WTC11 (cell line): ENCODE measurements at regions not wholly inside any gene's neighbourhood (a gene's known extent, or its start where the extent isn't known, plus 50 kb on each side); places are given as distances from the start of the nearest gene placed in this dataset.

Experiments used
- ATAC-seq: fragments of 200-7000 bp; cut with Tn5 transposase; 2 replicates; pipeline ENCODE4 v1.10.0; 2021; ENCODE audit warnings: mild to moderate bottlenecking, moderate library complexity
- CTCF ChIA-PET: fragments of 300-600 bp; sonication (Branson Sonifier 250); formaldehyde crosslinking; loops from one replicate; lab custom pipeline; 2021; ENCODE audit warnings: antibody characterized with exemption; lab: Charles Lee
- POLR2A ChIA-PET: fragments of 350-600 bp; sonication (Branson Sonifier 250); formaldehyde crosslinking; loops from one replicate; lab custom pipeline; 2021; ENCODE audit warnings: antibody characterized with exemption; lab: Charles Lee
- DNase-seq: peaks from one replicate; pipeline ENCODE4 v3.0.0; 2021; ENCODE audit warnings: low spot score
- H3K27ac Mint-ChIP-seq: 2 replicates; pipeline ENCODE4 v1.8.0; 2021; ENCODE audit warnings: mixed read lengths
- H3K27me3 Mint-ChIP-seq: 2 replicates; pipeline ENCODE4 v1.8.0; 2021; ENCODE audit warnings: low read depth, mild to moderate bottlenecking, moderate library complexity, mixed read lengths
- H3K36me3 Mint-ChIP-seq: 2 replicates; pipeline ENCODE4 v1.8.0; 2021; ENCODE audit warnings: mixed read lengths
- H3K4me1 Mint-ChIP-seq: 2 replicates; pipeline ENCODE4 v1.8.0; 2022; ENCODE audit warnings: mixed read lengths
- H3K4me3 Mint-ChIP-seq: 2 replicates; pipeline ENCODE4 v1.8.0; 2021; ENCODE audit warnings: mild to moderate bottlenecking, moderate library complexity, mixed read lengths
- H3K9me3 Mint-ChIP-seq: 2 replicates; pipeline ENCODE4 v1.8.0; 2021; ENCODE audit warnings: mixed read lengths
- CREM ChIP-seq: sonication (generic); formaldehyde crosslinking; IDR thresholded peaks from 2 replicates; pipeline ENCODE4 v1.8.1; 2022; ENCODE audit warnings: mild to moderate bottlenecking, missing genetic modification reagents, moderate library complexity
- ESRRA ChIP-seq: sonication (generic); formaldehyde crosslinking; IDR thresholded peaks from 2 replicates; pipeline ENCODE4 v1.8.1; 2022; ENCODE audit warnings: mild to moderate bottlenecking, missing genetic modification reagents, borderline replicate concordance
- ETV6 ChIP-seq: sonication (generic); formaldehyde crosslinking; IDR thresholded peaks from 2 replicates; pipeline ENCODE4 v1.8.1; 2022; ENCODE audit warnings: mild to moderate bottlenecking, missing genetic modification reagents
- FOXJ3 ChIP-seq: sonication (generic); formaldehyde crosslinking; IDR thresholded peaks from 2 replicates; pipeline ENCODE4 v1.9.0; 2021; ENCODE audit warnings: missing genetic modification reagents, mild to moderate bottlenecking, borderline replicate concordance
- MLX ChIP-seq: sonication (generic); formaldehyde crosslinking; IDR thresholded peaks from 2 replicates; pipeline ENCODE4 v1.8.1; 2023; ENCODE audit warnings: mild to moderate bottlenecking, missing genetic modification reagents, moderate library complexity
- NFYB ChIP-seq: sonication (generic); formaldehyde crosslinking; conservative IDR thresholded peaks from 2 replicates; pipeline ENCODE4 v1.8.0; 2022; ENCODE audit warnings: low read depth, missing genetic modification reagents
- NR1H2 ChIP-seq: sonication (generic); formaldehyde crosslinking; IDR thresholded peaks from 2 replicates; pipeline ENCODE4 v1.9.0; 2021; ENCODE audit warnings: mild to moderate bottlenecking, moderate library complexity, missing genetic modification reagents
- NR2C2 ChIP-seq: sonication (generic); formaldehyde crosslinking; IDR thresholded peaks from 2 replicates; pipeline ENCODE4 v1.8.0; 2022; ENCODE audit warnings: mild to moderate bottlenecking, missing genetic modification reagents
- NR3C1 ChIP-seq: sonication (generic); formaldehyde crosslinking; conservative IDR thresholded peaks from 2 replicates; pipeline ENCODE4 v1.8.1; 2023; ENCODE audit warnings: low read depth, mild to moderate bottlenecking, missing genetic modification reagents
- PRRX2 ChIP-seq: fragments of 250-450 bp; sonication (Bioruptor Pico); IDR thresholded peaks from 2 replicates; pipeline ENCODE4 v1.8.0; 2021; ENCODE audit warnings: mild to moderate bottlenecking
- RORB ChIP-seq: fragments of 250-450 bp; sonication (Bioruptor Pico); IDR thresholded peaks from 2 replicates; pipeline ENCODE4 v1.9.0; 2021; ENCODE audit warnings: mild to moderate bottlenecking
- TCF7 ChIP-seq: sonication (generic); formaldehyde crosslinking; IDR thresholded peaks from 2 replicates; pipeline ENCODE4 v1.8.0; 2022; ENCODE audit warnings: mild to moderate bottlenecking, low read depth, missing genetic modification reagents, moderate library complexity
- ZNF671 ChIP-seq: fragments of 250-450 bp; sonication (Bioruptor Pico); IDR thresholded peaks from 2 replicates; pipeline ENCODE4 v1.8.0; 2021; ENCODE audit warnings: mild to moderate bottlenecking
- ZSCAN18 ChIP-seq: fragments of 250-450 bp; sonication (Bioruptor Pico); IDR thresholded peaks from 2 replicates; pipeline ENCODE4 v2.1.2; 2022; ENCODE audit warnings: mild to moderate bottlenecking, moderate library complexity
- TF ChIP-seq, protein P1 (sequence below): sonication (generic); formaldehyde crosslinking; conservative IDR thresholded peaks from 2 replicates; pipeline ENCODE4 v1.8.1; 2022; ENCODE audit warnings: mild to moderate bottlenecking, missing genetic modification reagents
- TF ChIP-seq, protein P2 (sequence below): fragments of 200-600 bp; IDR thresholded peaks from 2 replicates; pipeline ENCODE4 v1.8.0; 2022; ENCODE audit warnings: antibody characterized with exemption
- TF ChIP-seq, protein P3 (sequence below): sonication (generic); formaldehyde crosslinking; IDR thresholded peaks from 2 replicates; pipeline ENCODE4 v1.8.1; 2022; ENCODE audit warnings: low read depth, missing genetic modification reagents, borderline replicate concordance
- TF ChIP-seq, protein P4 (sequence below): fragments of 250-450 bp; sonication (Bioruptor Pico); IDR thresholded peaks from 2 replicates; pipeline ENCODE4 v1.9.0; 2021; ENCODE audit warnings: mild to moderate bottlenecking, borderline replicate concordance

DNA sequence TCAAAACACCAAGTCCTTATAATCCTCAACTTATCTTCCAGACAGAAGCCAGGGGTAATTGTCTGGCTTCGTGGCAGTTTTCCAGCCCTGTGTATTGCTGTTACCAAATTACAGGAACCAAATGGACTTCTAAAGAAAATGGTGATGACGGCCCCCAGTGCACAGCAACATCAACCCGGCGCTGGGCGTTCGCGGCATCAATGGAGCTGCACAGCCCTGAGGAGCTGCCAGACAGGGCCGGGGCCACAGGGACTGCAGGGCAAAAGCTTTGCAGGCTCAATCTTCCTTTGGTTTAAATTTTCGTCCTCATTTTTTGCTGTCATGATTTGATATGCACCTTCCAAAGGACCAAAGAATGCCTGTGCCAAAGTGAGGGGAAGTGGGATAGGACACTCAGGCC, 292.5 kb downstream of the BRD1 start:
- Mint-ChIP-seq H3K27me3 (no peaks in the 10 kb centered on the region), H3K36me3 (no peaks in the 10 kb centered on the region), H3K9me3 (0 out of 2 replicates have a peak, but pooled peaks cover 3% of the 10 kb centered on the region), H3K27ac (peak overlapping the region; percentile 94), H3K4me1 (peaks cover 56% of the 10 kb centered on the region), H3K4me3 (no peak overlapping the region)
- CTCF ChIA-PET = interaction anchor here (0.6 to 1.9 kb wide), 5 partner anchors 13 to 166 kb away, joined by 3 to 6 read pairs (median 3); no protein-coding TSS in a partner anchor
- POLR2A ChIA-PET = no interaction called here
- ATAC-seq (no peak), DNase-seq (peak; percentile 7)
- TF ChIP-seq ESRRA (CRISPR knock-in tag) (no peak), NFYB (CRISPR knock-in tag) (no peak), NR2C2 (CRISPR knock-in tag) (no peak), NR1H2 (no peak), CREM (CRISPR knock-in tag) (no peak)

GRCh38 chr22:49534386-49534785, 293.3 kb downstream of the BRD1 start:
- peak; percentile 11 for DNase-seq
- ChIA-PET POLR2A (no interaction called here), CTCF (interaction anchor here (1.2 to 1.9 kb wide), 3 partner anchors 11 to 100 kb away, joined by 3 to 6 read pairs (median 4); no protein-coding TSS in a partner anchor)
- H3K4me3 Mint-ChIP-seq = no peak overlapping the region
- H3K27me3 Mint-ChIP-seq = no peaks in the 10 kb centered on the region
- H3K27ac Mint-ChIP-seq = 0 out of 2 replicates have a peak overlapping the region, but pooled peaks have one; percentile 10
- TF ChIP-seq FOXJ3 (CRISPR knock-in tag) = no peak
- TF ChIP-seq ZSCAN18 (CRISPR knock-in tag) = no peak
- TF ChIP-seq, protein P1, sequence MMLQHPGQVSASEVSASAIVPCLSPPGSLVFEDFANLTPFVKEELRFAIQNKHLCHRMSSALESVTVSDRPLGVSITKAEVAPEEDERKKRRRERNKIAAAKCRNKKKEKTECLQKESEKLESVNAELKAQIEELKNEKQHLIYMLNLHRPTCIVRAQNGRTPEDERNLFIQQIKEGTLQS (CRISPR knock-in tag) = no peak
- no peak for TF ChIP-seq ZNF671 (CRISPR knock-in tag)
- no peak for ATAC-seq
- 0 out of 2 replicates have a peak, but pooled peaks cover 3% of the 10 kb centered on the region for H3K9me3 Mint-ChIP-seq
- H3K4me1 Mint-ChIP-seq = peaks cover 50% of the 10 kb centered on the region
- H3K36me3 Mint-ChIP-seq = no peaks in the 10 kb centered on the region

DNA sequence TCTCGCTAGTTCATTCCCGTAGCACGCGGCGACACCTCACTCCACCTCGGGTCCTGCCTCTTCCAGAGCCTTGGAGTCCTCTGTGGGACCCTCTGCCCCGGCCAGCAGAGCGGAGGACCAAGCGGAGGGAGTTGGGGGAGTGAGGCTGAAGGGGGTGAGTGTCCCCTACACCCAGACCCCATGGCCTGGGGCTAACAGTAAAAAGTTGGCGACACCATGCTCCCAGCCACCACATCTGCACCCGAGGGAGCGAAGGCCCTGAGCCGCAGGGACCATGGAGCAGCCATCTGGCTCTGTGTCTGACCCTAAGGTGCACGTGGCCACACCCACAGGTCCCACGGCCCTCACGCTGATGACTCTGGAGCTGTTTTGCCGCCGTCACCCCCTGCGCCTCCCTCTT, 293.8 kb downstream of the BRD1 start:
- Mint-ChIP-seq H3K36me3 (no peaks in the 10 kb centered on the region), H3K27ac (no peak overlapping the region), H3K4me3 (no peak overlapping the region), H3K4me1 (peaks cover 45% of the 10 kb centered on the region), H3K27me3 (no peaks in the 10 kb centered on the region), H3K9me3 (no peaks in the 10 kb centered on the region)
- peak; percentile 5 for DNase-seq
- ATAC-seq = no peak
- POLR2A ChIA-PET = no interaction called here
- CTCF ChIA-PET = interaction anchor here (1.2 to 1.9 kb wide), 3 partner anchors 11 to 100 kb away, joined by 3 to 6 read pairs (median 4); no protein-coding TSS in a partner anchor
- TF ChIP-seq NR2C2 (CRISPR knock-in tag) (no peak), NR1H2 (no peak), ETV6 (CRISPR knock-in tag) (no peak), TCF7 (CRISPR knock-in tag) (no peak), NR3C1 (CRISPR knock-in tag) (no peak), PRRX2 (no peak), MLX (CRISPR knock-in tag) (no peak), RORB (CRISPR knock-in tag) (no peak)
- TF ChIP-seq, protein P2, sequence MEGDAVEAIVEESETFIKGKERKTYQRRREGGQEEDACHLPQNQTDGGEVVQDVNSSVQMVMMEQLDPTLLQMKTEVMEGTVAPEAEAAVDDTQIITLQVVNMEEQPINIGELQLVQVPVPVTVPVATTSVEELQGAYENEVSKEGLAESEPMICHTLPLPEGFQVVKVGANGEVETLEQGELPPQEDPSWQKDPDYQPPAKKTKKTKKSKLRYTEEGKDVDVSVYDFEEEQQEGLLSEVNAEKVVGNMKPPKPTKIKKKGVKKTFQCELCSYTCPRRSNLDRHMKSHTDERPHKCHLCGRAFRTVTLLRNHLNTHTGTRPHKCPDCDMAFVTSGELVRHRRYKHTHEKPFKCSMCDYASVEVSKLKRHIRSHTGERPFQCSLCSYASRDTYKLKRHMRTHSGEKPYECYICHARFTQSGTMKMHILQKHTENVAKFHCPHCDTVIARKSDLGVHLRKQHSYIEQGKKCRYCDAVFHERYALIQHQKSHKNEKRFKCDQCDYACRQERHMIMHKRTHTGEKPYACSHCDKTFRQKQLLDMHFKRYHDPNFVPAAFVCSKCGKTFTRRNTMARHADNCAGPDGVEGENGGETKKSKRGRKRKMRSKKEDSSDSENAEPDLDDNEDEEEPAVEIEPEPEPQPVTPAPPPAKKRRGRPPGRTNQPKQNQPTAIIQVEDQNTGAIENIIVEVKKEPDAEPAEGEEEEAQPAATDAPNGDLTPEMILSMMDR = no peak
- TF ChIP-seq, protein P3, sequence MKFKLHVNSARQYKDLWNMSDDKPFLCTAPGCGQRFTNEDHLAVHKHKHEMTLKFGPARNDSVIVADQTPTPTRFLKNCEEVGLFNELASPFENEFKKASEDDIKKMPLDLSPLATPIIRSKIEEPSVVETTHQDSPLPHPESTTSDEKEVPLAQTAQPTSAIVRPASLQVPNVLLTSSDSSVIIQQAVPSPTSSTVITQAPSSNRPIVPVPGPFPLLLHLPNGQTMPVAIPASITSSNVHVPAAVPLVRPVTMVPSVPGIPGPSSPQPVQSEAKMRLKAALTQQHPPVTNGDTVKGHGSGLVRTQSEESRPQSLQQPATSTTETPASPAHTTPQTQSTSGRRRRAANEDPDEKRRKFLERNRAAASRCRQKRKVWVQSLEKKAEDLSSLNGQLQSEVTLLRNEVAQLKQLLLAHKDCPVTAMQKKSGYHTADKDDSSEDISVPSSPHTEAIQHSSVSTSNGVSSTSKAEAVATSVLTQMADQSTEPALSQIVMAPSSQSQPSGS = no peak
- TF ChIP-seq, protein P4, sequence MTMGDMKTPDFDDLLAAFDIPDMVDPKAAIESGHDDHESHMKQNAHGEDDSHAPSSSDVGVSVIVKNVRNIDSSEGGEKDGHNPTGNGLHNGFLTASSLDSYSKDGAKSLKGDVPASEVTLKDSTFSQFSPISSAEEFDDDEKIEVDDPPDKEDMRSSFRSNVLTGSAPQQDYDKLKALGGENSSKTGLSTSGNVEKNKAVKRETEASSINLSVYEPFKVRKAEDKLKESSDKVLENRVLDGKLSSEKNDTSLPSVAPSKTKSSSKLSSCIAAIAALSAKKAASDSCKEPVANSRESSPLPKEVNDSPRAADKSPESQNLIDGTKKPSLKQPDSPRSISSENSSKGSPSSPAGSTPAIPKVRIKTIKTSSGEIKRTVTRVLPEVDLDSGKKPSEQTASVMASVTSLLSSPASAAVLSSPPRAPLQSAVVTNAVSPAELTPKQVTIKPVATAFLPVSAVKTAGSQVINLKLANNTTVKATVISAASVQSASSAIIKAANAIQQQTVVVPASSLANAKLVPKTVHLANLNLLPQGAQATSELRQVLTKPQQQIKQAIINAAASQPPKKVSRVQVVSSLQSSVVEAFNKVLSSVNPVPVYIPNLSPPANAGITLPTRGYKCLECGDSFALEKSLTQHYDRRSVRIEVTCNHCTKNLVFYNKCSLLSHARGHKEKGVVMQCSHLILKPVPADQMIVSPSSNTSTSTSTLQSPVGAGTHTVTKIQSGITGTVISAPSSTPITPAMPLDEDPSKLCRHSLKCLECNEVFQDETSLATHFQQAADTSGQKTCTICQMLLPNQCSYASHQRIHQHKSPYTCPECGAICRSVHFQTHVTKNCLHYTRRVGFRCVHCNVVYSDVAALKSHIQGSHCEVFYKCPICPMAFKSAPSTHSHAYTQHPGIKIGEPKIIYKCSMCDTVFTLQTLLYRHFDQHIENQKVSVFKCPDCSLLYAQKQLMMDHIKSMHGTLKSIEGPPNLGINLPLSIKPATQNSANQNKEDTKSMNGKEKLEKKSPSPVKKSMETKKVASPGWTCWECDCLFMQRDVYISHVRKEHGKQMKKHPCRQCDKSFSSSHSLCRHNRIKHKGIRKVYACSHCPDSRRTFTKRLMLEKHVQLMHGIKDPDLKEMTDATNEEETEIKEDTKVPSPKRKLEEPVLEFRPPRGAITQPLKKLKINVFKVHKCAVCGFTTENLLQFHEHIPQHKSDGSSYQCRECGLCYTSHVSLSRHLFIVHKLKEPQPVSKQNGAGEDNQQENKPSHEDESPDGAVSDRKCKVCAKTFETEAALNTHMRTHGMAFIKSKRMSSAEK (CRISPR knock-in tag) = no peak
